ENCODE measurements at regions not wholly inside any gene's neighbourhood (a gene's known extent, or its start where the extent isn't known, plus 50 kb on each side); places are given as distances from the start of the nearest gene placed in this dataset.

DNA sequence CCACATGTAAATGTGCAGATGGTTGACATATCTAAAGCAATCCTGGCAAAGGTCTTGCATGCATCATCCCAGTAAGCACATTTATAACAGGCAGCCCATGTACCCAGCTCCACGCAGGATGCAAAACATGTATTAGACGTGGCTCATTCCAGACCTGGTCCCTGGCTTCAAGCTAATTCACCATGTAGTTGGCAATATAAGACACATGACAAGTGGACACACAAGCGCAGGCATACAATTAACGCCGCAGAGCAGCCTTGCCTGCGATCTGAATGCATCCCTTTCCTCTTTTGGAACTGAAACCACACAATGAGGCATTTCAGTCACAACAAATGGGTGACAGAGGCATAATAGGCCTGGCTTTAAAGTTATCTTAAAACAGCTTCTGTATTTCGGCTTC lies 114.5 kb upstream of the TRIM2 start:
- H3K9me2 ChIP-seq (ENCODE audit: insufficient read depth): no peaks in the 10 kb centered on the region
- DNase-seq: no peak
- POLR2A ChIA-PET (ENCODE audit: unreplicated experiment): no interaction called here
- no peak overlapping the region for H3K27ac ChIP-seq
- TF ChIP-seq, protein P1, sequence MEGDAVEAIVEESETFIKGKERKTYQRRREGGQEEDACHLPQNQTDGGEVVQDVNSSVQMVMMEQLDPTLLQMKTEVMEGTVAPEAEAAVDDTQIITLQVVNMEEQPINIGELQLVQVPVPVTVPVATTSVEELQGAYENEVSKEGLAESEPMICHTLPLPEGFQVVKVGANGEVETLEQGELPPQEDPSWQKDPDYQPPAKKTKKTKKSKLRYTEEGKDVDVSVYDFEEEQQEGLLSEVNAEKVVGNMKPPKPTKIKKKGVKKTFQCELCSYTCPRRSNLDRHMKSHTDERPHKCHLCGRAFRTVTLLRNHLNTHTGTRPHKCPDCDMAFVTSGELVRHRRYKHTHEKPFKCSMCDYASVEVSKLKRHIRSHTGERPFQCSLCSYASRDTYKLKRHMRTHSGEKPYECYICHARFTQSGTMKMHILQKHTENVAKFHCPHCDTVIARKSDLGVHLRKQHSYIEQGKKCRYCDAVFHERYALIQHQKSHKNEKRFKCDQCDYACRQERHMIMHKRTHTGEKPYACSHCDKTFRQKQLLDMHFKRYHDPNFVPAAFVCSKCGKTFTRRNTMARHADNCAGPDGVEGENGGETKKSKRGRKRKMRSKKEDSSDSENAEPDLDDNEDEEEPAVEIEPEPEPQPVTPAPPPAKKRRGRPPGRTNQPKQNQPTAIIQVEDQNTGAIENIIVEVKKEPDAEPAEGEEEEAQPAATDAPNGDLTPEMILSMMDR (conservative IDR thresholded peaks at IDR 0.05): no peak
- TF ChIP-seq EZH2 (IDR thresholded peaks at IDR 0.05; ENCODE audit: low read depth): no peak
- no peaks in the 10 kb centered on the region for H3K36me3 ChIP-seq (ENCODE audit: low read depth)
- intact Hi-C loops (cut with micrococcal nuclease; ENCODE audit: unreplicated experiment): no loop called here
- no peaks in the 10 kb centered on the region for H3K27me3 ChIP-seq (ENCODE audit: insufficient read depth, low read depth)
- H2AFZ ChIP-seq: no peak overlapping the region
- no peaks in the 10 kb centered on the region for H3K79me2 ChIP-seq (ENCODE audit: low read depth)
- H3F3A ChIP-seq (ENCODE audit: insufficient read depth, low read depth): no peaks in the 10 kb centered on the region
- no peak overlapping the region for H3K4me3 ChIP-seq
- CTCF ChIA-PET: no interaction called here
- H3K4me2 ChIP-seq: no peak overlapping the region
- no peaks in the 10 kb centered on the region for H3K9me3 ChIP-seq (ENCODE audit: insufficient read depth, low read depth)
- H4K20me1 ChIP-seq (ENCODE audit: insufficient read depth): no peaks in the 10 kb centered on the region
- no TSS peak for BruUV-seq (replicated peaks)
- 0 out of 2 replicates have a peak, but pooled peaks cover 6% of the 10 kb centered on the region for H3K4me1 ChIP-seq (replicated peaks; ENCODE audit: insufficient read depth)

DNA sequence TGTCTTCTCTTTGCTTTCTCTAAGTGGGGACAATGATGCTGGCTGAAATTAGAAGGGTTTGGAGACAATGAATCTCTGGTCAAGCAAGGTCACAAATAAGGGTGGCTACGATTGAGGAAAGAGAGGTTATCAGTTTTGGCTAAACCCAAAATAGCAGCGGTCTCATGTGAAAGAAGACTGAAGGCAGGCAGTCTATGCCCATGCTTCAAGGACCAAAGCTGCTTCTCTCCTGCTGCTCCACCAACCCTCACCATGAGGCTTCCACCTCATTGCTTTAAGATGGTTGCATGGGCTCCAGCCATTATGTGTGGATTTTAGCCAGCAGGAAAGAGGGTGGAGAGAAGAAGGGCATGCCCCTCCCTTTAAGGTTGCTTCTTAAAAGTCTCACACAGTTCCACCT lies 114.1 kb upstream of the TRIM2 start:
- Histone ChIP-seq H3K4me3 (no peak overlapping the region), H3K4me2 (no peak overlapping the region), H3K9me3 (ENCODE audit: insufficient read depth, low read depth) (no peaks in the 10 kb centered on the region), H4K20me1 (ENCODE audit: insufficient read depth) (no peaks in the 10 kb centered on the region), H3K27me3 (ENCODE audit: insufficient read depth, low read depth) (no peaks in the 10 kb centered on the region), H3K4me1 (replicated peaks; ENCODE audit: insufficient read depth) (0 out of 2 replicates have a peak, but pooled peaks cover 6% of the 10 kb centered on the region), H3K9me2 (ENCODE audit: insufficient read depth) (no peaks in the 10 kb centered on the region), H2AFZ (no peak overlapping the region), H3K27ac (no peak overlapping the region), H3K36me3 (ENCODE audit: low read depth) (no peaks in the 10 kb centered on the region), H3F3A (ENCODE audit: insufficient read depth, low read depth) (no peaks in the 10 kb centered on the region), H3K79me2 (ENCODE audit: low read depth) (no peaks in the 10 kb centered on the region)
- no TSS peak for BruUV-seq (replicated peaks)
- no peak for TF ChIP-seq EZH2 (IDR thresholded peaks at IDR 0.05; ENCODE audit: low read depth)
- TF ChIP-seq, protein P1 (conservative IDR thresholded peaks at IDR 0.05): no peak
- CTCF ChIA-PET: no interaction called here
- no peak for DNase-seq
- intact Hi-C loops (cut with micrococcal nuclease; ENCODE audit: unreplicated experiment): no loop called here
- POLR2A ChIA-PET (ENCODE audit: unreplicated experiment): no interaction called here

DNA sequence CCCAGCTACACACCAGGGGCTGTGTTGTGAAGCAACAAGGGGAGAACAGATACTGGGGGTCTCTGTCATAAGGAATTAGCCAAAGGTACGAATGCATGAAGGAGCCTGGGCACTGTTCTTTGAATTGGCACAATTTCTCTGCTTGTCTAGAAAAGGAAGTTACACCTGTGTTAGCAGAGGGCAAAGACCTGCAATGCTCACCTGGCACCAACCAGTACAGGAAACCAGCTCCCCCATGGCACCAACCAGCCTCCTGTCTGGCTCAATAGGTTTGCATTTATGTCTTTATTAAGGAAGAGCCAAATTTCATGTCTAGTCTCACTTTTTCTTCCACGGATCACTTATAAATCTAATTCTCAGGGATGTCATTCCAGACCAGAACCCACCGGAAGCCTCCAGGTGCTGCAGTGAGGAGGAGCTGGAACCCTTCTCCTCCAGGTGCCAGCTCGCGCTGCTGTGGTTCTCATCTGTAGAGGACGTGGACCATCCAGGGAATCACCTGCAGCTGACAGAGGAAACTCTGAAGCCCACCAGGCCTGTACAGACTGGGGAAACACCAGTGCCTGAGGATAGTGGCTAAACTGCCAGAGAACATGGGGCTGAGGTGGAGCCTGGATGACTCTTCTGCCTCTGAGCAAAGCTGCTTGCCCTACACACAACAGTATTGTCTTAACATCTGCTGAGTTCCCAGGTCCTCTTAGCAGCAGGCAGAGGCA lies 113.4 kb upstream of the TRIM2 start:
- no peak overlapping the region for H3K4me2 ChIP-seq
- no peak for DNase-seq
- BruUV-seq (replicated peaks): no TSS peak
- CTCF ChIA-PET: no interaction called here
- H3K4me1 ChIP-seq (replicated peaks; ENCODE audit: insufficient read depth): no peaks in the 10 kb centered on the region
- no peaks in the 10 kb centered on the region for H4K20me1 ChIP-seq (ENCODE audit: insufficient read depth)
- no peaks in the 10 kb centered on the region for H3K27me3 ChIP-seq (ENCODE audit: insufficient read depth, low read depth)
- H2AFZ ChIP-seq: no peak overlapping the region
- no peaks in the 10 kb centered on the region for H3K9me3 ChIP-seq (ENCODE audit: insufficient read depth, low read depth)
- POLR2A ChIA-PET (ENCODE audit: unreplicated experiment): no interaction called here
- TF ChIP-seq EZH2 (IDR thresholded peaks at IDR 0.05; ENCODE audit: low read depth): no peak
- TF ChIP-seq, protein P1 (conservative IDR thresholded peaks at IDR 0.05): no peak
- intact Hi-C loops (cut with micrococcal nuclease; ENCODE audit: unreplicated experiment): no loop called here
- no peaks in the 10 kb centered on the region for H3K9me2 ChIP-seq (ENCODE audit: insufficient read depth)
- H3K4me3 ChIP-seq: no peak overlapping the region
- H3F3A ChIP-seq (ENCODE audit: insufficient read depth, low read depth): no peaks in the 10 kb centered on the region
- no peak overlapping the region for H3K27ac ChIP-seq
- H3K36me3 ChIP-seq (ENCODE audit: low read depth): no peaks in the 10 kb centered on the region
- no peaks in the 10 kb centered on the region for H3K79me2 ChIP-seq (ENCODE audit: low read depth)

Measured in PC-9 (cell line).